GM19452 (cell line): ENCODE measurements at regions not wholly inside any gene's neighbourhood (a gene's known extent, or its start where the extent isn't known, plus 50 kb on each side); places are given as distances from the start of the nearest gene placed in this dataset.
"Not testable (repeated sequence)": the region's sequence is repeated elsewhere in the genome, so short reads cannot be mapped to it uniquely, and the experiment has no call there.

Experiments
- ATAC-seq: cut with Tn5 transposase; IDR thresholded peaks from one replicate; pipeline ENCODE4 v1.9.1; 2021; ENCODE audit not compliant: unreplicated experiment

GRCh38 chr6:6748001-6748400 is 159.5 kb downstream of the LY86 start:
- ATAC-seq: no peak

- no peak for ATAC-seq
These were observed 161.4 kb downstream of the LY86 start for GRCh38 chr6:6749702-6750491.

- ATAC-seq: no peak
These were observed 162.2 kb downstream of the LY86 start for GRCh38 chr6:6750594-6751265.

GRCh38 chr6:6751266-6751596 is 162.7 kb downstream of the LY86 start:
- no peak for ATAC-seq

- no peak for ATAC-seq
These were observed 163.1 kb downstream of the LY86 start for GRCh38 chr6:6751619-6752023.

GRCh38 chr6:6752129-6752528 is 163.6 kb downstream of the LY86 start:
- ATAC-seq: no peak

DNA sequence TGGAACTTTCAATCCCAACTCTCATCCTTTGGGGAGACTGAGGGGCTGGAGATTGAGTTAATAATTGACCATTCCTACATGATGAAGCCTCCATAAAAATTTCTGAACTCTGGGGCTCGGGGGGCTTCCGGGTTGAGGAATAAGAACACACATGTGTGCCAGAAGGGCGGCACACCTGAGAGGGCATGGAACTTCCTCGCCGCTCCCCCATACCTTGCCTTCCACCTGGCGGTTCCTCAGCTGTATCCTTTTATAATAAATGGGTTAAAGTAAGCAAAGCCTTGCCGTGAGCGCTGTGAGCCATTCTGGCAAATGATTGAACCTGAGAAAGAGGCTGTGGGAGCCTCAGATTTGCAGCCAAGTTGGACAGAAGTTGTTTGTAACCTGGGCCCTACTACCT is 164.8 kb downstream of the LY86 start:
- no peak for ATAC-seq

GRCh38 chr6:6756526-6756925 is 168.0 kb downstream of the LY86 start:
- ATAC-seq: no peak

- ATAC-seq: no peak
These were observed 170.0 kb downstream of the LY86 start for GRCh38 chr6:6758546-6758914.

GRCh38 chr6:6758915-6759654 is 170.6 kb downstream of the LY86 start:
- peak; percentile 56 for ATAC-seq

- ATAC-seq: no peak
These were observed 171.5 kb downstream of the LY86 start for GRCh38 chr6:6760002-6760401.

DNA sequence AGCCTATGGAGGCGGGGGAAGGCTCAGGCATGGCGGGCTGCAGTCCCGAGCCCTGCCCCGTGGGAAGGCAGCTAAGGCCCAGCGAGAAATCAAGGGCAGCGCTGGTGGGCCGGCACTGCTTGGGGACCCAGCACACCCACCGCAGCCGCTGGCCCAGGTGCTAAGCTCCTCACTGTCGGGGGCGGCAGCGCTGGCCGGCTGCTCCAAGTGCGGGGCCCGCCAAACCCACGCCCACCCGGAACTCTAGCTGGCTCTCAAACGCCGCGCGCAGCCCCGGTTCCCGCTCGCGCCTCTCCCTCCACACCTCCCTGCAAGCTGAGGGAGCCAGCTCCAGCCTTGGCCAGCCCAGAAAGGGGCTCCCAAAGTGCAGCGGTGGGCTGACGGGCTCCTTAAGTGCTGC is 174.0 kb downstream of the LY86 start:
- not testable (repeated sequence) for ATAC-seq

GRCh38 chr6:6764764-6765434 is 176.4 kb downstream of the LY86 start:
- ATAC-seq: no peak

- ATAC-seq: no peak
These were observed 177.8 kb downstream of the LY86 start for GRCh38 chr6:6766230-6766905.

- no peak for ATAC-seq
These were observed 180.9 kb downstream of the LY86 start for GRCh38 chr6:6769466-6769865.

GRCh38 chr6:6771224-6771945 is 182.9 kb downstream of the LY86 start:
- ATAC-seq: no peak

DNA sequence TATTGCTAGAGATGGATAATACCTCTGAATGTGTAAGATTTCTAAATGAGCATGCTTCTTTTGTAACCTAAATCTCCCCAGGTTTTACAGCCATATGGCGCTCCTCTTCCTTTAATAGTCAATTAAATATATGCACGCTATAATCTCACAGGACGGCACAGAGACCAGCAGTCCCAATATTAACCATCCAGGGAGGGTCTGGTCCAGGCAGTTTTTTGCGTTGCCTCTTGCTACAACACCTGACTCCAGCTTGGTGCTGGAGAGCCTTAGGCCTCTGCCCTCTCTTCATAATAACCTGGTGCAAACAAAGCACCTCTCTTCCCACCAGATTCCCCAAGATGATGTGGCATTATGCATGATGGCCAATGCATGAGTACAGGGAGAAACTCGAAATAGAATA is 183.4 kb downstream of the LY86 start:
- no peak for ATAC-seq

GRCh38 chr6:6772751-6773150 is 184.2 kb downstream of the LY86 start:
- no peak for ATAC-seq

DNA sequence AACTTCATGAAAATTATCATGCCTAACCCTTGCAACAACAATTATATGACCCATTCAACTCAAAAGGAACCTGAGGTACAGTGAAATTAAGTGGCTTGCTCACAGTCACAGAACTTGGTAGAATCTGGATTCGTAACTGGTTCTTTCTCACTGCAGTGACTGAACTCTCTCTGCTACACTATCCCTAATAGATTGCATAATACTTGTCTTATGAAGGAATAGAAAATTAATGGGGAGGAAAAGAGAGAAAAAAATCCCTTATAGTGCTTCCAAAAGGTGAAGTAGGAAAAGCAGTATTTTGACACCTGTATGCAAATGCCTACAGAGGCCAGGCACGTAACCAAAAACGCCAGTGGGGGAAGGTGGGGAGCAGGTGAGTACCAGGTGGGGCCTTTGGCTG is 186.6 kb downstream of the LY86 start:
- ATAC-seq: no peak

GRCh38 chr6:6780231-6780630 is 191.7 kb downstream of the LY86 start:
- no peak for ATAC-seq
